BJ (cell line): ENCODE measurements at regions not wholly inside any gene's neighbourhood (a gene's known extent, or its start where the extent isn't known, plus 50 kb on each side); places are given as distances from the start of the nearest gene placed in this dataset.

Experiments used
- CTCF ChIA-PET: fragments of 350-600 bp; formaldehyde crosslinking; extraction: SDS; loops from one replicate; lab custom pipeline; 2021; ENCODE audit warnings: antibody characterized with exemption, inconsistent platforms; lab: Yijun Ruan, JAX
- POLR2A ChIA-PET: fragments of 300-600 bp; sonication (Branson Sonifier 250); formaldehyde crosslinking; extraction: SDS; loops from one replicate; lab custom pipeline; 2021; ENCODE audit warnings: antibody characterized with exemption; lab: Charles Lee
- DNase-seq: peaks from one replicate; pipeline ENCODE4 v3.0.0-alpha.2; 2011; ENCODE audit warnings: low read depth
- H3K27me3 ChIP-seq: 2 replicates; pipeline ENCODE4 v1.6.0; 2011; ENCODE audit warnings: low read length; ENCODE audit not compliant: control insufficient read depth, insufficient read depth
- H3K36me3 ChIP-seq: 2 replicates; pipeline ENCODE4 v1.5.1; 2011; ENCODE audit warnings: low read length; ENCODE audit not compliant: control insufficient read depth, insufficient read depth
- H3K4me3 ChIP-seq: 2 replicates; pipeline ENCODE4 v1.5.1; 2011; ENCODE audit warnings: low read depth, mild to moderate bottlenecking, control low read depth, low read length
- CTCF ChIP-seq: IDR thresholded peaks from 2 replicates; pipeline ENCODE4 v1.5.1; 2011; ENCODE audit warnings: low read depth, mild to moderate bottlenecking, control low read depth, inconsistent platforms, low read length, moderate library complexity; ENCODE audit not compliant: insufficient read depth

GRCh38 chr7:131630427-131630826 is 74.0 kb upstream of the PODXL start:
- DNase-seq = no peak
- no peaks in the 10 kb centered on the region for H3K27me3 ChIP-seq
- H3K36me3 ChIP-seq = no peaks in the 10 kb centered on the region
- H3K4me3 ChIP-seq = no peak overlapping the region
- no peak for TF ChIP-seq CTCF
- ChIA-PET POLR2A (no interaction called here), CTCF (no interaction called here)

GRCh38 chr7:131629217-131629882 is 72.9 kb upstream of the PODXL start:
- no peaks in the 10 kb centered on the region for H3K36me3 ChIP-seq
- TF ChIP-seq CTCF = no peak
- no peak for DNase-seq
- no peak overlapping the region for H3K4me3 ChIP-seq
- POLR2A ChIA-PET = no interaction called here
- no peaks in the 10 kb centered on the region for H3K27me3 ChIP-seq
- CTCF ChIA-PET = no interaction called here

DNA sequence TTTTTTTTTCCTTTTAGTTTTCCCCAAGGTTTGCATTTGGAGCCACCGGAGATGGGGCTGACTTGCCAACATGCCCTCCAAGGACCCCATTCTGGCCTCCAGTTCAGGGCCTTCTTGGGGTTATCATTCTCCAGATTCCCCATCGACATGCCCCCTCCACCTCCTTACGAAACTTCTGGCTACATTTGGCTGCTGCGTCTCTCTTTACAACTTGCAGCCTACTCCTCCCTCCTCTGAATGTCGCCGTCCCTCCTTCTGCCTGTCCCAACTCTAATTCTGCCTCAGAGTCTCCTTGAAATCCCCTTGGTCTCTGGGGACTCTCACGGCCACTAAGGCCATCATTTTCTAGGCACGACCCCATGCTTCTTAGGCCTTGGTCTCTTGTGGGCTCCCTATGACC is 72.2 kb upstream of the PODXL start:
- Histone ChIP-seq H3K4me3 (no peak overlapping the region), H3K27me3 (no peaks in the 10 kb centered on the region), H3K36me3 (no peaks in the 10 kb centered on the region)
- no peak for TF ChIP-seq CTCF
- no peak for DNase-seq
- POLR2A ChIA-PET = no interaction called here
- CTCF ChIA-PET = interaction anchor here (1.0 kb wide), 1 partner anchor 24 kb away, joined by 3 read pairs; no protein-coding TSS in a partner anchor

DNA sequence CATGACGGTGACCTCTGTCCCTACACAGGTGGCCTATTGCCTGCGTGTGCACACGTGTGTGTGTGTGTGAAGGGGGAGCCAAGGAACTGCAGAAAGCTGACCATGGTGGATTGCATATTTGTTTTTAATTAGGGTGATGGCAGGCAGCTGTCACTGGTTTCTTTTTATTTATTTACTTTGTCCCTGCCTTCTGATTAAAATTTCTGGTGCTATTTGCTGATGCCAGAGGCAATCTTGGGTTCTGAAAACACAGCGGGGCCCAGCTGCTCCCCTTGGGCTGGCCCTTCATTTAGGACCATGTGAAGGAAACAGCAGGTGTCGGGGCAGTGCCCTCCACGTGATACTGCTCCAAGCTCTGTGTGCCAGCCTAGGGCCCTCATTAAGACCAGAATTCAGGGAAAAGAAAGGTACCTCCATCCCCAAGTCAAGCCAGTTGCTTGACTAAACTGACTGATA is 71.3 kb upstream of the PODXL start:
- CTCF ChIA-PET = interaction anchor here (1.0 to 3.9 kb wide), 4 partner anchors 24 to 114 kb away, joined by 3 to 12 read pairs (median 6); no protein-coding TSS in a partner anchor
- Histone ChIP-seq H3K36me3 (no peaks in the 10 kb centered on the region), H3K4me3 (no peak overlapping the region), H3K27me3 (no peaks in the 10 kb centered on the region)
- TF ChIP-seq CTCF = no peak
- DNase-seq = no peak
- POLR2A ChIA-PET = no interaction called here

DNA sequence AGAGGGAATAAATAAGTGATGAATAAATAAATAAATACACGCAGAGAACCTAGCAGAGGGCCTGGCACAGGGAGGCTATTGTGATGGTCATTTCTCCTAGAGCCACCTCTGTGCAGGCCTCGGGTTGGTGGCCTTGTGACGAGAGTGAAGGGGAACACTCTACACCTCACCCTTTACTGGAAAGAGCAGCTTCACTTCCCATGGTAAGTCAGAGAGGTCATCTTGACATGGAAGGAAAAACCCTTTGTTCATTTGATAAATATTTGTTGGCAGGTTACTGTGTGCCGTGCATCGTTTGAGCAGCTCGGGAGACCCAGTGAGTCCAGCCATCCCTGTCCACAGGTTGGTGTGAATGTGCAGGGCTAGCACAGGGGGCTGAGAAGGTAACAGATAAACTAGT is 70.2 kb upstream of the PODXL start:
- H3K36me3 ChIP-seq = no peaks in the 10 kb centered on the region
- ChIA-PET CTCF (interaction anchor here (1.2 to 3.9 kb wide), 5 partner anchors 9 to 118 kb away, joined by 3 to 12 read pairs (median 7); no protein-coding TSS in a partner anchor), POLR2A (no interaction called here)
- no peak for DNase-seq
- no peak overlapping the region for H3K4me3 ChIP-seq
- no peaks in the 10 kb centered on the region for H3K27me3 ChIP-seq
- no peak for TF ChIP-seq CTCF
